Stomach (tissue), 4 donors: ENCODE measurements at regions not wholly inside any gene's neighbourhood (a gene's known extent, or its start where the extent isn't known, plus 50 kb on each side); places are given as distances from the start of the nearest gene placed in this dataset.

Source experiments
- EP300 ChIP-seq: sonication (generic); formaldehyde crosslinking; IDR thresholded peaks from one replicate; pipeline ENCODE4 v1.6.1; 2017; ENCODE audit warnings: antibody characterized with exemption
- POLR2A ChIP-seq, 4 donors: fragments of 450-650 bp; IDR thresholded peaks; one replicate each; pipeline ENCODE4 v1.6.1; 2016; ENCODE audit warnings: antibody characterized with exemption in 4 of 4, control low read depth in 2 of 4, mild to moderate bottlenecking in 1 of 4, moderate library complexity in 1 of 4
- POLR2AphosphoS5 ChIP-seq, 3 donors: sonication (generic); formaldehyde crosslinking; IDR thresholded peaks; one replicate each; pipeline ENCODE4 v1.6.1; 2016; ENCODE audit warnings: antibody characterized with exemption in 3 of 3
- TF ChIP-seq, protein P1 (sequence below), 7 experiments: fragments of 450-650 bp in 4 of 7; fragments of 200-600 bp in 3 of 7; sonication (generic) in 3 of 7; IDR thresholded peaks; one replicate each; pipeline ENCODE4 v1.5.1; 2016 to 2019; ENCODE audit warnings: antibody characterized with exemption in 7 of 7, control low read depth in 2 of 7, mild to moderate bottlenecking in 1 of 7

- no peak for TF ChIP-seq POLR2A (IDR thresholded peaks at IDR 0.05)
- TF ChIP-seq, protein P1, sequence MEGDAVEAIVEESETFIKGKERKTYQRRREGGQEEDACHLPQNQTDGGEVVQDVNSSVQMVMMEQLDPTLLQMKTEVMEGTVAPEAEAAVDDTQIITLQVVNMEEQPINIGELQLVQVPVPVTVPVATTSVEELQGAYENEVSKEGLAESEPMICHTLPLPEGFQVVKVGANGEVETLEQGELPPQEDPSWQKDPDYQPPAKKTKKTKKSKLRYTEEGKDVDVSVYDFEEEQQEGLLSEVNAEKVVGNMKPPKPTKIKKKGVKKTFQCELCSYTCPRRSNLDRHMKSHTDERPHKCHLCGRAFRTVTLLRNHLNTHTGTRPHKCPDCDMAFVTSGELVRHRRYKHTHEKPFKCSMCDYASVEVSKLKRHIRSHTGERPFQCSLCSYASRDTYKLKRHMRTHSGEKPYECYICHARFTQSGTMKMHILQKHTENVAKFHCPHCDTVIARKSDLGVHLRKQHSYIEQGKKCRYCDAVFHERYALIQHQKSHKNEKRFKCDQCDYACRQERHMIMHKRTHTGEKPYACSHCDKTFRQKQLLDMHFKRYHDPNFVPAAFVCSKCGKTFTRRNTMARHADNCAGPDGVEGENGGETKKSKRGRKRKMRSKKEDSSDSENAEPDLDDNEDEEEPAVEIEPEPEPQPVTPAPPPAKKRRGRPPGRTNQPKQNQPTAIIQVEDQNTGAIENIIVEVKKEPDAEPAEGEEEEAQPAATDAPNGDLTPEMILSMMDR (IDR thresholded peaks at IDR 0.05), result no peak
- no peak for TF ChIP-seq EP300
- no peak for TF ChIP-seq POLR2AphosphoS5 (IDR thresholded peaks at IDR 0.05)
These were observed 128.5 kb upstream of the SALL4 start for GRCh38 chr20:51930775-51931174.
